OCI-LY1 (cell line): ENCODE measurements at regions not wholly inside any gene's neighbourhood (a gene's known extent, or its start where the extent isn't known, plus 50 kb on each side); places are given as distances from the start of the nearest gene placed in this dataset.

Experiments
- EZH2 ChIP-seq: fragments of 200-600 bp; sonication (generic), shearing (Covaris generic); IDR thresholded peaks from 2 replicates; pipeline ENCODE4 v1.8.0; 2017; ENCODE audit warnings: borderline replicate concordance, mixed run types, mild to moderate bottlenecking, antibody characterized with exemption, low read length, moderate library complexity, mixed read lengths
- TF ChIP-seq, protein P1 (sequence below): fragments of 200-600 bp; sonication (generic), shearing (Covaris generic); IDR thresholded peaks from 2 replicates; pipeline ENCODE4 v1.5.1; 2017; ENCODE audit warnings: mild to moderate bottlenecking, antibody characterized with exemption, low read length, moderate library complexity, mixed read lengths

DNA sequence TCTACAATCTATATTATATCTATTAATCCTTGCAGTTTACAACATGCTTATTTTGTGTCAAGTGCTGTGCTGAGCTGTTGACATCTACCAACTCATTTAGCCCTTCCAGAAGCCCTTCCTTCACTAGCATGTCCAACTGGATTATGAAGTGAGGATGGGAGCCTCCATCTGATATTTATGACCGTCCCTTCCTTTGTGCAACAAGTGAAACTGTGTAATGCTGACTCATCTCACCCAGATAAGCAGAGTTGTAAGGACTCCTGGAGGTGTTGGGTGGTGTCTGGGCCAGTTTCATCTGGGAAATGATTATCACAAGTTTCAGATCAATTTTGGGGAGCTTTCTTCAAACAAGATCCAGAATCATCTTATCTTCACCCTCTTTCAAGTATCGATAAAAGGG lies 156.6 kb upstream of the ETAA1 start:
- TF ChIP-seq, protein P1, sequence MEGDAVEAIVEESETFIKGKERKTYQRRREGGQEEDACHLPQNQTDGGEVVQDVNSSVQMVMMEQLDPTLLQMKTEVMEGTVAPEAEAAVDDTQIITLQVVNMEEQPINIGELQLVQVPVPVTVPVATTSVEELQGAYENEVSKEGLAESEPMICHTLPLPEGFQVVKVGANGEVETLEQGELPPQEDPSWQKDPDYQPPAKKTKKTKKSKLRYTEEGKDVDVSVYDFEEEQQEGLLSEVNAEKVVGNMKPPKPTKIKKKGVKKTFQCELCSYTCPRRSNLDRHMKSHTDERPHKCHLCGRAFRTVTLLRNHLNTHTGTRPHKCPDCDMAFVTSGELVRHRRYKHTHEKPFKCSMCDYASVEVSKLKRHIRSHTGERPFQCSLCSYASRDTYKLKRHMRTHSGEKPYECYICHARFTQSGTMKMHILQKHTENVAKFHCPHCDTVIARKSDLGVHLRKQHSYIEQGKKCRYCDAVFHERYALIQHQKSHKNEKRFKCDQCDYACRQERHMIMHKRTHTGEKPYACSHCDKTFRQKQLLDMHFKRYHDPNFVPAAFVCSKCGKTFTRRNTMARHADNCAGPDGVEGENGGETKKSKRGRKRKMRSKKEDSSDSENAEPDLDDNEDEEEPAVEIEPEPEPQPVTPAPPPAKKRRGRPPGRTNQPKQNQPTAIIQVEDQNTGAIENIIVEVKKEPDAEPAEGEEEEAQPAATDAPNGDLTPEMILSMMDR, result no peak
- no peak for TF ChIP-seq EZH2
